GM21737 (cell line): ENCODE measurements at regions not wholly inside any gene's neighbourhood (a gene's known extent, or its start where the extent isn't known, plus 50 kb on each side); places are given as distances from the start of the nearest gene placed in this dataset.
"Not testable (repeated sequence)": the region's sequence is repeated elsewhere in the genome, so short reads cannot be mapped to it uniquely, and the experiment has no call there.

Experiments used
- ATAC-seq: cut with Tn5 transposase; IDR thresholded peaks from one replicate; pipeline ENCODE4 v1.9.1; 2021; ENCODE audit warnings: mild to moderate bottlenecking, moderate library complexity; ENCODE audit not compliant: unreplicated experiment

DNA sequence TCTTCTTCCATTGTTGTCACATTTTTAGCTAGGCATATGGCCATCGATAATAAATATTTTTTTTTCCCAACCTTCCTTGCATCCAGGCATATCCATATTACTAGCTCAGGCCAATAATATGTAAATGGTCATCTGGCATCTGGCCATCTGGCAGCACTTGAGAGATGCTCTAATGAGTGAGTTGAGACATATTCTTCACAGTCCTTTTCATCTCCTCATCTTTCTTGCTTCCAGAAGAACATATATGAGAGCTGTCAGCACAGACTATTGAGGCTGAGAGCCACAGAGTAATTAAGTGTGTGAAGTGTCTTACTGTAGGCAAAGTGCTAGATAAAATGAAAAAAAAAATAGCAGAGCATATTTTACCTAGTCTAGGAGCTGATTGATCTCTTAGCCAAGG lies 628.4 kb upstream of the TMPRSS15 start:
- ATAC-seq: no peak

DNA sequence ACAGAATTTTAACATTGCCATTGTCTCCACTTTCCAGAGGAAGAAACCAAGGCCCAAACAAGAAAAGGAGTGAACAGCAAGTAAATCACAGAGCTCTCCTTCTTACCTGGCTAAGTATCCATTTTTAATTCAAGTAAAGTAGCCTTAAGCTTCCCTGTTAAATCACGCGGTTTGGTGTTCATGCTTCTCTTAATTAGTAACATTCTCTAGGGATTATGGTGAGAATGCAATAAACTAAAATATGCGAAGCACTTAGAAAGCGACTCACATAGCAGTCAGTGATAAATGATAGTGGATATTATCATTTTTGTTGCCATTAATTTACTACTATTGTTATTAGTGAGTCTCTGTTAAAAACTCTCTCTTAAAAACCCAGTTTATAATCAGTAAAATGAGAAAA lies 630.5 kb upstream of the TMPRSS15 start:
- ATAC-seq: no peak

DNA sequence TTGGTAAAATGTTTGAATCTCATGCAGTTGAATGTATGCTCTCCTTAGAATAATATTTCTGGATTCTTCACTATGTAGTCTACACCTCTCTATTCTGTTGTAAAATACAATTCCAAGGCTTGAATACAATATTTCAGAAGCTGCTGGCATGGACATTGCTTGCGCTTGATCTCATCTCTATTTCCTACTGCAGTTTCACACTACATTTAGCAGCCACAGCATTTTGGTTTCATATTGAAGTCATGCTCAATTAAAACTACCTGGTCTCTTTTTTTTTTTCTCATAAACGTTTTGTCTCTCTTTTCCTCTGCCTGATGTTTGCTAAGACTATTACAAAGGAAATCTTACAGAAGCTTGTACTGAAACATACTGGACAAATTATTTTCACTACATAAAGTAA lies 631.0 kb upstream of the TMPRSS15 start:
- ATAC-seq: no peak

DNA sequence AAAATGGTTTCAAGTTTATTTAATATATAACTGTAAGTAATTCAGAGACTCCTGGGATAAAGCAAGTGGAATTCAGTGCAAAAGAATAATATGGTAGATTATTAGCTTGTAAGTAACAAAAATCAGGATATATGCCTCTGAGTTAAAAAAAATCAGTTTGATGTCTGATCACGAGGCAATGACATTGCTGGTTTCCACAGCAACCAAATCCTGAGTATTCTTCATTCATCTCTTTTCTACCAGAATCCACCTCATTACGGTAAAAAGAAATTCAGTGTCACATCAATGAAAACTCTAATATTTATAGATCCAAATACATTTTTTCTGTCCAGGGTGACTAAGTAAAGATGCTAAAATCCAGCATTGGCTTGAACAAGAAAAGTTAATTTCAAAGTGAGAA lies 642.3 kb upstream of the TMPRSS15 start:
- ATAC-seq: no peak

DNA sequence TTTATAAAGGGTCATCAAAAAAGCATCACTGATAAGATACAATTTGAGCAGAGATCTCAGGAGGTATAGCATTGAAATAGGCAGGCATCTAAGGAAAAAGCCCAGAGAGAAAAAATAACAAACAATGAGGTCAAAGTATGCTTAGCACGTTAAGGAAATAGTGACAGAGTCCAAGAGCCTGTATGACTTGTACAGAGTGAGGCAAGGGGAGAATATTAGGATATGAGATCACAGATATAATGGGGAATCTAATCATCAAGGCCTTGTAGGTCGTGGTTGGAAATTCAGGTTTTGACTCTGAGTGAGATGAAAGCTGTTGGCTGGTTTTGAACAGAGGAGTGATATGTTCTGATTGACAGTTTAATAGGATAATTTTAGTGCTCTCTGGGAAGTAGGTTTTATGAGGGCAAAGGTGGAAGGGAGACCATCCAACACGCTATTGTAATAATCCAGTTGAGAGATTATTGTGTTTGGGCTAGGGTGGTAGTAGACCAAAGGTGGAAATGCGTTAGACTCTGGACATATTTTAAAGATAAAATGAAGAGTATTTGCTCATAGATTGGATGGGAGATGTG lies 644.6 kb upstream of the TMPRSS15 start:
- no peak for ATAC-seq

DNA sequence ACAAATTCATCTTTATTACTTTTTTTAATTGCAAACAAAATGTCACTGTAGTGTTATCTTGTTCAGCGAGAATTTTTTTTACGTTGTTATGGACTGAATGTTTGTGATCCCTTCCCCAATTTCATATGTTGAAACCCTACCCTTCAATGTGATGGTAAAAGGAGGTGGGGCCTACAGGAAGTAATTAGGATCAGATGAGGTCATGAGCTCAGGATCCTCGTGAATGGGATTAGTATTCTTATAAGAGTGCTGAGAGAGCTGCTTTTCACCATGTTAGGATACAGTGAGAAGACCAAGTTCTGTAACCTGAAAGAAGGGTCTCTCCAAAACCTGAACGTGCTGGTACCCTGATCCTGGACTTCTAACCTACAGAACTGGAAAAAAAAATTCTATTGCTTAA lies 646.0 kb upstream of the TMPRSS15 start:
- ATAC-seq: no peak

DNA sequence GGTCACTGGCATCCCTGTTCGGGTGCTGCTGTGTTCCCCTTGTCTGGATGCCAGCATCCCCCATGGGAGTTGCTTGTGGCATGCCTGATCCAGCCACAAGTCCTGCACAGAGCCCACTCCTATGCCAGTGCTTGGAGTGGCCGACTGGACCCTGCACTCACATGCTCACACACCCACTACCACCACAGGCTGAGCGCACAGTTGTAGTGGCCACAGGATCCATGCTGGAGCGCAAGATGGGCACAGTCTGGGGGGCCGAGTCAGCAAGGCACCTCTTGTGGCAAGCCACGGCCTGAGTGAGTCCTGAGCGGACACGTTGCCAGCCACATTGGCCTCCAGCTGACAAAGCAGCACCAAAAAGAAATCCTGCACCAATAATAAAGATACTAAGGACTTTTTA lies 661.6 kb upstream of the TMPRSS15 start:
- no peak for ATAC-seq

DNA sequence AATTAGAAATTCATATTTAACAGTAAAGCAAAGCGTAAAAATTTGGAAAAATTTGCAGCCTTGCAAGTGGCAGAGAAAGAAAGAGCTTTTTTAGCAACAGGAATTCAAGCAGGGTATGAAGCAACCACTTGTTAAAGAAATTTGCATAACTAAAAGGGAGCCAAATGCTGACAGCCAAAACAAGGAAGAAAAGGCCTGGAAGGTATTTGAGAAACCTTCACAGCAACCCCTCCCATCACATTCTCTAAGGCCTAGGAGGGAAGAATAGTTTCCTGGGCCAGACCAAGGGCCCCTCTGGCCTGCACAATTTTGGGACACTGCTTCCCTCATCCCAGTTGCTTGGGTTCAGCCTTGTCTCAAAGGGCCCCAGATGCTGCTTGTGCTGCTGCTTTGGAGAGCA lies 672.4 kb upstream of the TMPRSS15 start:
- ATAC-seq: no peak

DNA sequence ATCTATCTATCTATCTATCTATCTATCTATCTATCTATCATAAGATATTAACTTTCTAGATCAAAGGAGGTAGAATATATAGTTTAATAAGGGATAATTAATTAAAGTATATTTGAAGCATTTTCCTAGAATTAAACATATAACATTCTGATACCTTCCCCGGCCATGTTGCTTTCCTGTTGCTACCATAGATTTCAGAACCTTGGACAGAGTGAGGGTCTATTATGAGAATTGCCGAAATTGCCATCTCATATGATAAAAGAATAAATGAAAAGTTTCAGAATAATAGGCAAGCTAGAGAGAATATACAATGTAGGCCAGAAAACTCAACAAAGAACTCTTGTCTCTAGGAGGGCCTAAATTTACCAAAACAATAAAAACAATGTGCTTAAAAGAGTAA lies 706.1 kb upstream of the TMPRSS15 start:
- no peak for ATAC-seq

DNA sequence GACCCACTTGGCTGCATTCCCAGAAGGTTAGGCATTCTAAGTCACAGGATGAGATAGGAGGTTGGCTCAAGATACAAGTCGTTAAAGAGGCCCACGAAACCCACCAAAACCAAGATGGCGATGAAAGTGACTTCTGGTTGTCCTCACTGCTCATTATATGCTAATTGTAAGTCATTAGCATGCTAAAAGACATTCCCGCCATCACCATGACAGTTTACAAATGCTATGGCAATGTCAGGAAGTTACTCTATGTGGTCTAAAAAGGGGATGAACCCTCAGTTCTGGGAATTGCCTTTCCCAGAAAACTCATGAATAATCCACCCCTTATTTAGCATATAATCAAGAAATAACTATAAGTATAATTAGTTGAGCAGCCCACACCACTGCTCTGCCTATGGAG lies 715.7 kb upstream of the TMPRSS15 start:
- ATAC-seq: not testable (repeated sequence)

DNA sequence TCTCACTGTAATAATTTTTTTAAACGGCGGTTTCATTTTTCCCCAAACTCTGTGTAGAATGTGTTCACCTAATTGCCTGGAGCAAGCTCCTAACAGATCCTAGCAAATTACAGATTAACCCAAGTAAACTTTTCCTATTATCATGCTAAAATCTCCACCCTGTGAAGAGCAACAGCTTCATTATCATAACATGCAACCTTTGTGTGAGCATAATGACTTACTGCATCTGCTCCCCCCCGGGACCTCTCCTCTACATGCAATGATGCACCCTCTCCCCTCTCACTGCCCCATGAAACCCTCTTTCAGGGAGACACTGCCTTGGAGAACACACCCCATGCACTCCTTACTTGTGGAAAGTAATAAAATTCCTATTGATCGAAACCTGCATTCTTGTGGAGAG lies 717.0 kb upstream of the TMPRSS15 start:
- no peak for ATAC-seq

DNA sequence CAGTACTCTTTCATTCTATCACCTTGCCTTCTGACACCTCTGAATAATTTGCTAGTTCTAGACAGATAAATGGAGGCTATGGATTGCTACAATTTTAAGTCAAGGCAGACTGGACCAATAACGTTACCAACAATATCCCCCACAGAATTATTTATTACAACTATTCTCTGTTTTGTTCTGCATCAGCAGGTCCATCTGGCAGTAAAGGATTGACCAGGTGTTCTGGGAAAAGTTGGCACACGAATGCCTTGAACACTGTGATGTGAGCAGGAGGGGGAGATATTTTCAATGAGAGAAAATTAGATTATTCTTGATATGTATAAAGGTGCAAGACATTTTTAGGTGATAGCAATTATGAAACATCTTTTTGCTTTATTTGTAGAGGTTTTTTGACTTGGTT lies 718.8 kb upstream of the TMPRSS15 start:
- ATAC-seq: no peak

DNA sequence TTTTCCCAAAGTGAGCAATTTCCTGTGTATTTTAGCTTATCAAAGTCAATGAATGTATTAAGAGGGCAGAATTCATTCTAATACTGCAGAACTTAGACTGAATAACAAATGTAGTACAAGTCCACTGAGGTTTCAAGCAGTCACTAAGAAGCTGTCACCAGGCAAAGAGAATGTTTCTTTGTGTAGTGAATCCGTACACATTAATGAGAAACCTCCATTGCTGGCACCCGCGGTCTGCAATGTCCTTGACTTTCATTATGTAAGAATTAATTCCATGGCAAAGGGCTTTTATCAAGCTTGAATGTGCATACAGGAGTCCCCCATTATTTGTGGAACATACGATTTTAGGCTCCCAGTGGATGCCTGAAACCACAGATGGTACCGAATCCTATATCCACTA lies 719.5 kb upstream of the TMPRSS15 start:
- no peak for ATAC-seq

DNA sequence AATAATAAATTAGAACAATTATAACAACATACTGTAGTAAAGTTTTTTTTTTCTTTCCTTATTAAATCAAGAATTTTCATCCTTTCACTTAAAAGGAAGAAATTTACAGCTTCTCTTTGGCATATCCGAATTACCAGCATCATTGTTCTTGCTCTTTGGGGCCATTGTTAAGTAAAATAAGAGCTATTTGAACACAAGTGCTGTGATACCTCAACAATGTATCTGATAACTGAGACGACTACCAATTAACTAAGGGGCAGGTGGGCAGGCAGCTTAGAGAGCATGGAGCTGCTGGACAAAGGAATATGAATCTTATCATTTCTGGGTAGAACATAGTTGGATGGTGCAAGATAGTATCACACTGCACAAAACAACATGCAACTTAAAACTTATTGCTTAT lies 719.9 kb upstream of the TMPRSS15 start:
- ATAC-seq: no peak

DNA sequence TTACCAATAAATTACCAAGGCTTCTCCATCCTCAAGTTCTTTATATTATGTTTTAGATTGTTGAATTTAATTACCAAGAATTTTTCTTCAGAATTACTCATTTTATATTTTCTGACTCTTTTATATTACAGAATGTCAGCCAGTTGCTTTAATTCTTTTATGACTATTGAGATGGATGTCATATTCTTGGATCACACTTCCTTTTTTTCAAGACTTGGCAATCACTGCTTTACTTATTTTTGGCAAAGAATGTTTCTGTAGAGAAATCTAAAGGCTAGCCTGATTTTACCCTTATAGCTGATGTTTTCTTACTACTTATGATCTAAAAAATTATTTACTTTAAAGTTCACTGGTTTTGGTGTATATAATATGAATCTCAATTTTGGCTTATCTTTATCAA lies 721.1 kb upstream of the TMPRSS15 start:
- ATAC-seq: no peak

DNA sequence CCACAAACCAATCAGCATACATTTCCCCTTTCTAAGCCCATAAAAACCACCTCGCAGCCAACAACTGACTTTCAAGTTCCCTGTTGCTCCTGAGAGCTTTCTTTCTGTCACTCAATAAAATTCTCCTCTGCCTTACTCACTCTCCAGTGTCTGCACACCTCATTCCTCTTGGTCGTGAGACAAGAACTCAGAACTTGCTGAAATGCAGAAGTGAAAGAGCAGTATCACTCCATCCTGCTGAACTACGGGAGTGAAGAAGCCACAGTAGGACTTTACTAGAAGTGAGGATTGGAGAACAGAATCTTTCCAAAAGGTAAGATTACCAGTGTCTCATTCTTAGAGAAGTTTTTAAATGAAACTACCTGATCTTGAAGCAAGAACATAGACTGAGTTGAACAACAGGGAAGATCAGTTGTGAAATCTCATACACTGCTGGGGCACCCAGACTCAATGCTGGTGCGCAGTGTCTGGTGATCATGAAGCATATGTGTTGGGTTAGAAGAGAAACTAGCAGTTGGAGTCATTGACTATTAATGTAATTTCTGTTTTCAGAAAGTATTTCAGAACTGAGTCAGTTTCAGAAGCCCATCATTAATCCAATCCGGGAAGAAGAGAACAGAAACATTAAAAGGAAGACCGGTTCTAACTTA lies 726.9 kb upstream of the TMPRSS15 start:
- no peak for ATAC-seq

DNA sequence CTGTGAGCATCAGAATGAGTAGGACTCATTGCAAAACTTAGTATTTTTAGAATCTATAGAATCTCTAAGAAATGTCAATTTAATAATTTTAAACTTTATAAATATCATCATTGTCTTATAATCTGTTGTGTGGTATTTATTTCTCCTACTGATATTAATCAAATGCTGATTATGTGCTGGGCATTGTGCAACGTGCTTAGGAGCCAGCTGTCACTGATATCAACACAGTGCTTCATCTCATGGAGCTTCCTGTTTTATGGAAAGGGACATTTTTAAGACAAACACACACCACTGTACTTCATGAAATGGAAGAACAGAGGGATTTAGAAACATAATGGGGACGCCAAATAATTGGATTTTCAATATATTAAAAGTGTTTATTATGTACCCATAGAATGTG lies 737.9 kb upstream of the TMPRSS15 start:
- ATAC-seq: no peak

DNA sequence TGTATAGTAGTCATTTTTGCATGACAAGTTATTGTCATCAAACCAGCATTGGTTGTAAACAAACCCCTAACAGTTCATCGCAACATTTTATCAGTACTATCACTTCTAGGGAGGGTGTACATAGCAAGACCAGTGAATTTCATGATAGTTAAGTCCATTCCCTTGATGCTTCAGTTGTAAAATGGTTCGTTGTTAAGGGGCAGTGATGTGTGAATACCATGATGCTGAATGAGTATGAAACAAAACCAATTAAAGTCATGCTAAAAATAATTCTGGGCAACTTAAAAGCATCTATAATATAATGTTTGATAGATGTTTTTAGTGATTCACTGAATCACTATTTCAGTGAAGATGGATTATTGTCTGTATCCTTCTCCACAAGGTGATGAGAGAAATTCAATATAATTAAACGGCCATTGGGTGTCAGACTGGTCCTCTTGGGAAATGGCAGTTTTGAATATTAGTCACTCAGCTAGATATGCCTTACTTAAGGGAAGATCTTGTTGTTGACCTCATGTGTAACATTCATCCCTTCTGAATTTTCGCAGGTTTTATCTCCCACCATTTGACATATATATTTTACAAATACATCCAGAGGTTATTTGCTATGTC lies 742.2 kb upstream of the TMPRSS15 start:
- ATAC-seq: no peak

DNA sequence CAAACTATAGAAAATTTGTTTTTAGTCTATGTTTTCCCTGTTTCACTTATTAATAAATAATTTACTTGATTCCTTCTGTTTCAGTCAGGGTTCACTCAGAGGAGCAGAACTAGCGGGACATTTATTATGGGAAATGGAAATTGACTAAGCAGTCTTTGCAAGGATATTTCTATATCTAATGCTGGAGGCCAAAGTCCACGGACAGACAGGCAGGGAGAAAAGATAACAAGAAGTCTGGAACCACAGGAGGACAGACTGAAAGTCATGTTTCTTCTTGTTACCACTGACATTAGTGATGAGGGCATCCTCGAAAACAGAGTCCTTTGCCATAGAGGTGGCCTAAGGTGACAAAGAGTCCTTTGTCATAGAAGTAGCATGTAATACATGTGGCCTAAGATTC lies 744.5 kb upstream of the TMPRSS15 start:
- no peak for ATAC-seq

DNA sequence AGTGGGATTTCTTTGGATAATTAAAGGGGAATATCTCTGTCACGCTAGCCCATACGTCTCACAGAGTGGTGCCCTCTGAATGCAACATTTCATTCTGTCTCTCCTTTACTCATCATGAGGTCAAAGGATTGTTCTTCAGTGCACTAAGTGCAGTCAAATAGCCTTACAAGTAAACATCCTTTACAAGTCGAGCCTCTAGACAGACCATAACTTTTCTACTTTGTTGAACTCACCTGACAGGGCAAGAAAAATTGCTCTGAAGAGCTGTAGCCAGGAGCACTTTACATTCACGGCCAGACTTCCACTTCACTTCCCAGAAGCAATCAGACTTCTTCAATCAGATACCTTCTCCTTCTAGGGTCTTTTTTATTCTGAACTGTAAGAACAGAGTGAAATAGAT lies 768.0 kb upstream of the TMPRSS15 start:
- no peak for ATAC-seq

DNA sequence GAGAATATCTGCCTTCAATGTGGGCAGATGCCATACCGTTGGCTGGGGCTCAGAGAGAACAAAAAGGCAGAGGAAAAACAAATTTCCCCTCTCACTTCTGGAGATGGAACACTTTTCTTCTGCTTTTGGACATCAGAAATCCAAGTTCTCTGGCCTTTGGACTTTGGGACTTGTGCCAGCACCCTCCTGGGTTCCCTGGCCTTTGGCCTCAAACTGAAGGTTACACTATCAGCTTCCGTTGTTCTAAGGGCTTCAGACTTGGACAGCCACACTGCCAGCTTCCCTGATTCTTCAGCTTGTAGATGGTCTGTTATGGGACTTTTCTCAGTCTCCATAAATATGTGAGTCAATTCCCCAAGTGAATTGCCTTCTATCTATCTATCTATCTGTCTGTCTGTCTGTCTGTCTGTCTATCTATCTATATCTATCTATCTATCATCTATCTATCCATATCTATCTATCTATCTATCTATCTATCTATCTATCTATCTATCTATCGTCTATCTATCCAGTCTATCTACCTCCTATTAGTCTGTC lies 778.1 kb upstream of the TMPRSS15 start:
- ATAC-seq: no peak

DNA sequence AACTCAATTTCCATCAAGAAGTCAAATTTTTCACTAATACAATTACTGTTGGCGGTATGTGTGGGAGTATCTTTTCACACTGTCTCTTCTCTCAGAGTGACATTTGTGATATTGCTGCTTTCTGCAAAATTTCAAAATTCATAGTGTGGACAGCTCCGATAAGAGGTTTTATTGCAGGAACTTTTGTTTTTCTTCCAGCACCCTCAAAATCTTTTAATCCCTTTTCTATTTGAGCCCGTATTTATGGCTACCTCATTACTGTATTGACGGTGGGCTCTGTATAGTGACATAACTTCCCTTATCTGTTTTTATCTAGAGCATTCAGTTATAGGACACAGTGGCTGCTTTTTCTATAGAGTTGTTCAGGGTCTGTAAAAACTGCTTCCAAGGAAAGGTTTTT lies 794.4 kb upstream of the TMPRSS15 start:
- no peak for ATAC-seq

DNA sequence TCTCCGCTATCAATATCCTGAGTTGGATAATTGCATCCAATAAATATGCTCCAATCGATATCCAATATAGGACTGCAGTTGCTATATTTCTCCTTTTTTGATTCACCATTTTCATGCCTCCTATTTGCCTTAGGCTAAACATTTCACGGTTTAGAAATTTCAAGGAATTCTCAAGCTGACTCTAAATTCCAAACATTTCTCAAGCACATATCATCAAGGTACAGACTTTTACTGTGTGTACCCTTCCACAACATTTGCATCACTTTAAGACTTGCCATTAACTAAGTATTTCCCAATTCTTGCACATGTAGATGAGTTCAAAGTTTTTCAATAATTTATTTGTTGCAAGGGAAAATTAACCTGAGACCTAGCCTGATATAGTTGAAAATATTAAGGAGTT lies 795.2 kb upstream of the TMPRSS15 start:
- no peak for ATAC-seq
